Calu3 (cell line): ENCODE measurements at regions not wholly inside any gene's neighbourhood (a gene's known extent, or its start where the extent isn't known, plus 50 kb on each side); places are given as distances from the start of the nearest gene placed in this dataset.

Experiments
- BruUV-seq: library from RNA; stranded (reverse); fragments of 400-500 nt; replicated peaks from 2 replicates; lab custom pipeline; 2021; lab: Mats Ljungman, UMichigan
- CTCF ChIA-PET: fragments of 300-600 bp; sonication (Branson Sonifier 250); formaldehyde crosslinking; loops from one replicate; lab custom pipeline; 2022; ENCODE audit warnings: antibody characterized with exemption; lab: Charles Lee
- DNase-seq: peaks from one replicate; pipeline ENCODE4 v3.0.0; 2022
- H3K27ac Mint-ChIP-seq: one replicate; pipeline ENCODE4 v1.8.0; 2022; ENCODE audit warnings: mixed read lengths; ENCODE audit not compliant: unreplicated experiment
- H3K27me3 Mint-ChIP-seq: one replicate; pipeline ENCODE4 v1.8.0; 2022; ENCODE audit warnings: mixed read lengths; ENCODE audit not compliant: unreplicated experiment
- H3K36me3 Mint-ChIP-seq: one replicate; pipeline ENCODE4 v1.8.0; 2022; ENCODE audit warnings: mild to moderate bottlenecking, moderate library complexity, mixed read lengths; ENCODE audit not compliant: insufficient read depth, unreplicated experiment
- H3K4me1 Mint-ChIP-seq: one replicate; pipeline ENCODE4 v1.8.0; 2022; ENCODE audit warnings: mild to moderate bottlenecking, low read depth, mixed read lengths; ENCODE audit not compliant: unreplicated experiment
- H3K4me3 Mint-ChIP-seq: one replicate; pipeline ENCODE4 v1.8.0; 2022; ENCODE audit warnings: mild to moderate bottlenecking, low read depth, moderate library complexity, mixed read lengths; ENCODE audit not compliant: unreplicated experiment
- H3K9me3 Mint-ChIP-seq: one replicate; pipeline ENCODE4 v1.8.0; 2022; ENCODE audit warnings: low read depth, mixed read lengths; ENCODE audit not compliant: unreplicated experiment
- intact Hi-C: fragments of 100-400 bp; cut with micrococcal nuclease; formaldehyde crosslinking; loops from one replicate; pipeline ENCODE4 v1.10.0; 2022; ENCODE audit not compliant: unreplicated experiment
- TF ChIP-seq, protein P1 (sequence below): fragments of 200-600 bp; IDR thresholded peaks from one replicate; pipeline ENCODE4 v1.8.0; 2022; ENCODE audit warnings: antibody characterized with exemption; ENCODE audit not compliant: unreplicated experiment

DNA sequence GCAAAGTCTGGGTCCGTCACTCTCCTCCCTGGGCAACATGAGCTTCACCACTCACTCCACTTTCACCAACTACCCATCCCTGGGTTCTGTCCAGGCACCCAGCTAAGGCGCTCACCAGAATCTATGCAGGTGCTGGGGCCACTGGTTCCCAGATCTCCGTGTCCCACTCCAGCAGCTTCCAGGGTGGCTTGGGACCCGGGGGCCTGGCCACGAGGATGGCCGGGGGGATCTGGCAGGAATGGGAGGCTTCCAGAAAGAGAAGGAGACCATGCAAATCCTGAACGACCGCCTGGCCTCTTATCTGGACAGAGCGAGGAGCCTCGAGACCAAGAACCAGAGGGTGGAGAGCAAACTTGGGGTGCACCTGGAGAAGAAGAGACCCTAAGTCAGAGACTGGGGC, 1611.0 kb upstream of the ACO1 start:
- CTCF ChIA-PET, result no interaction called here
- Mint-ChIP-seq H3K36me3 (no peaks in the 10 kb centered on the region), H3K9me3 (no peaks in the 10 kb centered on the region), H3K4me1 (no peaks in the 10 kb centered on the region), H3K4me3 (no peak overlapping the region), H3K27me3 (no peaks in the 10 kb centered on the region), H3K27ac (no peak overlapping the region)
- no peak for DNase-seq
- intact Hi-C loops, result no loop called here
- no TSS peak for BruUV-seq
- TF ChIP-seq, protein P1, sequence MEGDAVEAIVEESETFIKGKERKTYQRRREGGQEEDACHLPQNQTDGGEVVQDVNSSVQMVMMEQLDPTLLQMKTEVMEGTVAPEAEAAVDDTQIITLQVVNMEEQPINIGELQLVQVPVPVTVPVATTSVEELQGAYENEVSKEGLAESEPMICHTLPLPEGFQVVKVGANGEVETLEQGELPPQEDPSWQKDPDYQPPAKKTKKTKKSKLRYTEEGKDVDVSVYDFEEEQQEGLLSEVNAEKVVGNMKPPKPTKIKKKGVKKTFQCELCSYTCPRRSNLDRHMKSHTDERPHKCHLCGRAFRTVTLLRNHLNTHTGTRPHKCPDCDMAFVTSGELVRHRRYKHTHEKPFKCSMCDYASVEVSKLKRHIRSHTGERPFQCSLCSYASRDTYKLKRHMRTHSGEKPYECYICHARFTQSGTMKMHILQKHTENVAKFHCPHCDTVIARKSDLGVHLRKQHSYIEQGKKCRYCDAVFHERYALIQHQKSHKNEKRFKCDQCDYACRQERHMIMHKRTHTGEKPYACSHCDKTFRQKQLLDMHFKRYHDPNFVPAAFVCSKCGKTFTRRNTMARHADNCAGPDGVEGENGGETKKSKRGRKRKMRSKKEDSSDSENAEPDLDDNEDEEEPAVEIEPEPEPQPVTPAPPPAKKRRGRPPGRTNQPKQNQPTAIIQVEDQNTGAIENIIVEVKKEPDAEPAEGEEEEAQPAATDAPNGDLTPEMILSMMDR, result no peak

DNA sequence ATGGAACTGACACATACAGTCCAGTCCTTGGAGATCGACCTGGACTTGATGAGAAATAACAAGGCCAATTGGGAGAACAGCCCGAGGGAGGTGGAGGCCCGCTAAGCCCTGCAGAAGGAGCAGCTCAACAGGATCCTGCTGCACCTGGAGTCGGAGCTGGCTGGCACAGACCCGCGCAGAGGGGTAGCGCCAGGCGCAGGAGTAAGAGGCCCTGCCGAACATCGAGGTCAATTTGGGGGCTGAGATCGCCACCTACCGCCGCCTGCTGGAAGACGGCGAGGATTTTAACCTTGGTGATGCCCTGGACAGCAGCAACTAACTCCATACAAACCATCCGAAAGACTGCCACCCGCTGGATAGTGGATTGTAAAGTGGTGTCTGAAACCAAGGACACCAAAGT, 1610.1 kb upstream of the ACO1 start:
- Mint-ChIP-seq H3K4me1 (no peaks in the 10 kb centered on the region), H3K27me3 (no peaks in the 10 kb centered on the region), H3K36me3 (no peaks in the 10 kb centered on the region), H3K27ac (no peak overlapping the region), H3K9me3 (no peaks in the 10 kb centered on the region), H3K4me3 (no peak overlapping the region)
- intact Hi-C loops, result no loop called here
- no TSS peak for BruUV-seq
- TF ChIP-seq, protein P1, result no peak
- no peak for DNase-seq
- CTCF ChIA-PET, result no interaction called here

DNA sequence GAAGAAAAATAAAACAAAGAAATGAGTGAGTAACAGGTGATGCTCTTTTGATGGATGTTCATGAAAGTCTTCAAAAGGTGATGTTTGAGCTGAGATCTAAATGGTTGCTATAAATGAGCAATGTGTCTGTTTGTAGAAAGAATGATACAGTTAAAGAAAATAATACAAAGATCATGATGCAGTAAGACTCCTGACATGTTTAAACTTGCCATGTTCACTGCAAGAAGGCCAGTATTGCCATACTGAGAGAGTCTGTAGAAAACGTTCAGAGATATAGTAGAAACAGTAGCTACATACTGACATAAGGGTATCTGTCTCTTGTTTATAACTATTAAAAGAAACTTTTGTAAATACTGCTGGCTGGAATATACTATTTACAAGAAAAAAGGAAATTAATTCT, 1609.2 kb upstream of the ACO1 start:
- Mint-ChIP-seq H3K4me3 (no peak overlapping the region), H3K36me3 (no peaks in the 10 kb centered on the region), H3K27ac (no peak overlapping the region), H3K27me3 (no peaks in the 10 kb centered on the region), H3K4me1 (no peaks in the 10 kb centered on the region), H3K9me3 (no peaks in the 10 kb centered on the region)
- intact Hi-C loops, result no loop called here
- no peak for DNase-seq
- CTCF ChIA-PET, result no interaction called here
- BruUV-seq, result no TSS peak
- TF ChIP-seq, protein P1, result no peak

DNA sequence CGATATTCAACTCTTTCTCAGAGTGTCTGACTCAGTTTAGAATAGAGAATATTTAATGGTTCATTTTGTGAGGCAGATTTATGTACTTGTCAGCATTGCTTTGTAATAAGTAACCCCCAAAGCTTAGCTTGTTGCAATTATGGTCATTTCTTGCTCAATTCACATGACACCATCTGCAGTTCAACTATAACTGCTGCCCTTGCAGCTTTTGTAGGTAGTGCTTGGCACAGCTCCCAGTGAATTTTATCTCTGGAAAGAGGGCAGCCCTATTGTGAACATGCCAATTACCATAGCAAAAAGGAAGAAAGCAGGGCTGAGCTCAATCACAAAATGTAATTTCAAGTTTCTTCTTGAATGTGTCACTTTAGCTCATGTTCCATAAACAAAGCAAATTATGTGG, 1587.7 kb upstream of the ACO1 start:
- no peak for DNase-seq

More for the DNA sequence above, 1587.7 kb upstream of the ACO1 start:
- Mint-ChIP-seq H3K27me3 (no peaks in the 10 kb centered on the region), H3K4me1 (no peaks in the 10 kb centered on the region), H3K36me3 (no peaks in the 10 kb centered on the region), H3K9me3 (peaks cover 5% of the 10 kb centered on the region), H3K4me3 (no peak overlapping the region), H3K27ac (no peak overlapping the region)
- no TSS peak for BruUV-seq
- CTCF ChIA-PET, result no interaction called here
- TF ChIP-seq, protein P1, result no peak
- intact Hi-C loops, result no loop called here
